ENCODE measurements at regions not wholly inside any gene's neighbourhood (a gene's known extent, or its start where the extent isn't known, plus 50 kb on each side); places are given as distances from the start of the nearest gene placed in this dataset.

- TF ChIP-seq, protein P1, sequence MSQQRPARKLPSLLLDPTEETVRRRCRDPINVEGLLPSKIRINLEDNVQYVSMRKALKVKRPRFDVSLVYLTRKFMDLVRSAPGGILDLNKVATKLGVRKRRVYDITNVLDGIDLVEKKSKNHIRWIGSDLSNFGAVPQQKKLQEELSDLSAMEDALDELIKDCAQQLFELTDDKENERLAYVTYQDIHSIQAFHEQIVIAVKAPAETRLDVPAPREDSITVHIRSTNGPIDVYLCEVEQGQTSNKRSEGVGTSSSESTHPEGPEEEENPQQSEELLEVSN (IDR thresholded peaks at IDR 0.05) = no peak
- TF ChIP-seq GABPA (IDR thresholded peaks at IDR 0.05; ENCODE audit: borderline replicate concordance, insufficient read depth, low read length) (no peak), SP1 (IDR thresholded peaks at IDR 0.05; ENCODE audit: low read depth, low read length) (no peak), POU5F1 (IDR thresholded peaks at IDR 0.05; ENCODE audit: low read depth, low read length) (no peak), RNF2 (IDR thresholded peaks at IDR 0.05; ENCODE audit: borderline replicate concordance, low read depth, low read length, missing control alignments, poor library complexity, severe bottlenecking) (no peak)
These were observed 343.9 kb upstream of the ALCAM start (continued) for GRCh38 chr3:105022813-105023212.
